H9 (cell line): ENCODE measurements at regions not wholly inside any gene's neighbourhood (a gene's known extent, or its start where the extent isn't known, plus 50 kb on each side); places are given as distances from the start of the nearest gene placed in this dataset.

ENCODE experiments used
- DNase-seq: peaks from one replicate; pipeline ENCODE4 v3.0.0-alpha.2; 2017
- H2AFZ ChIP-seq: one replicate; pipeline ENCODE4 v1.6.1; 2013; ENCODE audit warnings: mild to moderate bottlenecking, low read length, control low read depth, moderate library complexity
- H2AK5ac ChIP-seq: 2 replicates; pipeline ENCODE4 v1.6.1; 2013; ENCODE audit warnings: low read length, control low read depth, mixed read lengths; ENCODE audit not compliant: insufficient read length
- H2BK120ac ChIP-seq: one replicate; pipeline ENCODE4 v1.6.1; 2013; ENCODE audit warnings: low read depth, mild to moderate bottlenecking, low read length, control low read depth, inconsistent platforms; ENCODE audit not compliant: poor library complexity, severe bottlenecking
- H2BK12ac ChIP-seq: 2 replicates; pipeline ENCODE4 v1.6.1; 2013; ENCODE audit warnings: low read length, control low read depth, mixed read lengths, low read depth; ENCODE audit not compliant: insufficient read length
- H2BK15ac ChIP-seq: 2 replicates; pipeline ENCODE4 v1.6.1; 2013; ENCODE audit warnings: low read depth, low read length, control low read depth
- H2BK20ac ChIP-seq: one replicate; pipeline ENCODE4 v1.6.1; 2013; ENCODE audit warnings: low read depth, mild to moderate bottlenecking, low read length, control low read depth, inconsistent platforms; ENCODE audit not compliant: poor library complexity, severe bottlenecking
- H2BK5ac ChIP-seq: 2 replicates; pipeline ENCODE4 v1.6.1; 2013; ENCODE audit warnings: low read length, control low read depth, mixed read lengths; ENCODE audit not compliant: insufficient read length
- H3K14ac ChIP-seq: 2 replicates; pipeline ENCODE4 v1.6.1; 2013; ENCODE audit warnings: low read length, control low read depth; ENCODE audit not compliant: insufficient read depth
- H3K18ac ChIP-seq: 2 replicates; pipeline ENCODE4 v1.6.1; 2013; ENCODE audit warnings: low read depth, mild to moderate bottlenecking, mixed read lengths, low read length, control low read depth; ENCODE audit not compliant: insufficient read length
- H3K23ac ChIP-seq: 2 replicates; pipeline ENCODE4 v1.6.1; 2013; ENCODE audit warnings: low read length, control low read depth, mixed read lengths, low read depth; ENCODE audit not compliant: insufficient read length
- H3K23me2 ChIP-seq: 2 replicates; pipeline ENCODE4 v1.6.1; 2013; ENCODE audit warnings: low read depth, mild to moderate bottlenecking, mixed read lengths, low read length, control low read depth; ENCODE audit not compliant: insufficient read length, poor library complexity, severe bottlenecking
- H3K27ac ChIP-seq: 2 replicates; pipeline ENCODE4 v1.5.1; 2013; ENCODE audit warnings: low read length, control low read depth, mixed read lengths, low read depth; ENCODE audit not compliant: insufficient read length
- H3K27me3 ChIP-seq: 2 replicates; pipeline ENCODE4 v1.6.1; 2013; ENCODE audit warnings: low read length, control low read depth, inconsistent platforms; ENCODE audit not compliant: insufficient read depth
- H3K4ac ChIP-seq: 2 replicates; pipeline ENCODE4 v1.6.1; 2013; ENCODE audit warnings: low read depth, mild to moderate bottlenecking, control low read depth, inconsistent platforms, low read length, moderate library complexity
- H3K4me1 ChIP-seq: 2 replicates; pipeline ENCODE4 v1.6.1; 2013; ENCODE audit warnings: low read length, control low read depth, inconsistent platforms; ENCODE audit not compliant: insufficient read depth
- H3K4me2 ChIP-seq: 2 replicates; pipeline ENCODE4 v1.6.1; 2013; ENCODE audit warnings: low read length, control low read depth, mixed read lengths; ENCODE audit not compliant: insufficient read length, insufficient read depth
- H3K56ac ChIP-seq: 2 replicates; pipeline ENCODE4 v1.6.1; 2013; ENCODE audit warnings: low read depth, mild to moderate bottlenecking, mixed read lengths, low read length, control low read depth; ENCODE audit not compliant: insufficient read length
- H3K79me1 ChIP-seq: 2 replicates; pipeline ENCODE4 v1.6.1; 2013; ENCODE audit warnings: low read depth, mild to moderate bottlenecking, moderate library complexity, low read length, control low read depth, inconsistent platforms; ENCODE audit not compliant: insufficient read depth, poor library complexity, severe bottlenecking
- H3K79me2 ChIP-seq: 2 replicates; pipeline ENCODE4 v1.6.1; 2013; ENCODE audit warnings: low read length, control low read depth, inconsistent platforms; ENCODE audit not compliant: insufficient read depth
- H3K9ac ChIP-seq: 2 replicates; pipeline ENCODE4 v1.6.1; 2013; ENCODE audit warnings: low read length, control low read depth, mixed read lengths; ENCODE audit not compliant: insufficient read length; ENCODE audit errors: extremely low read depth
- H3K9me3 ChIP-seq: one replicate; pipeline ENCODE4 v1.6.1; 2013; ENCODE audit warnings: low read depth, low read length, inconsistent platforms; ENCODE audit not compliant: control insufficient read depth
- H3T11ph ChIP-seq: one replicate; pipeline ENCODE4 v1.6.1; 2013; ENCODE audit warnings: mild to moderate bottlenecking, low read length, control low read depth, inconsistent platforms
- H4K20me1 ChIP-seq: one replicate; pipeline ENCODE4 v1.6.1; 2013; ENCODE audit not compliant: control insufficient read depth, insufficient read length, insufficient read depth
- H4K5ac ChIP-seq: 2 replicates; pipeline ENCODE4 v1.6.1; 2013; ENCODE audit warnings: low read depth, mild to moderate bottlenecking, mixed read lengths, low read length, control low read depth; ENCODE audit not compliant: insufficient read length
- H4K8ac ChIP-seq: replicated peaks from 2 replicates; pipeline ENCODE4 v1.6.1; 2013; ENCODE audit warnings: low read length, control low read depth, mixed read lengths, low read depth; ENCODE audit not compliant: insufficient read length
- H4K91ac ChIP-seq: 2 replicates; pipeline ENCODE4 v1.6.1; 2013; ENCODE audit warnings: low read depth, mild to moderate bottlenecking, moderate library complexity, mixed read lengths, low read length, control low read depth; ENCODE audit not compliant: insufficient read length
- H3K27ac Mint-ChIP-seq, 3 experiments: 2 replicates in 2 of 3; 3 replicates in 1 of 3; pipeline ENCODE4 v1.8.0; 2020 to 2021; ENCODE audit warnings: mixed read lengths in 3 of 3, mild to moderate bottlenecking in 1 of 3, moderate library complexity in 1 of 3
- H3K27me3 Mint-ChIP-seq: 2 replicates; pipeline ENCODE4 v1.8.0; 2021; ENCODE audit warnings: low read depth, mild to moderate bottlenecking, moderate library complexity, mixed read lengths
- H3K36me3 Mint-ChIP-seq, 3 experiments: 2 replicates in 2 of 3; 3 replicates in 1 of 3; pipeline ENCODE4 v1.8.0; 2020 to 2021; ENCODE audit warnings: low read depth in 3 of 3, mixed read lengths in 3 of 3; ENCODE audit not compliant: insufficient read depth in 1 of 3
- H3K4me1 Mint-ChIP-seq, 2 experiments: 2 replicates each; pipeline ENCODE4 v1.8.0; 2020; ENCODE audit warnings: mixed read lengths in 2 of 2
- H3K4me3 Mint-ChIP-seq, 2 experiments: 2 replicates in 1 of 2; 3 replicates in 1 of 2; pipeline ENCODE4 v1.8.0; 2020 to 2021; ENCODE audit warnings: mild to moderate bottlenecking in 2 of 2, mixed read lengths in 2 of 2, moderate library complexity in 1 of 2
- H3K9me3 Mint-ChIP-seq, 2 experiments: 2 replicates in 1 of 2; 3 replicates in 1 of 2; pipeline ENCODE4 v1.8.0; 2020; ENCODE audit warnings: mild to moderate bottlenecking in 2 of 2, mixed read lengths in 2 of 2, moderate library complexity in 1 of 2
- WGBS: extraction: QIAGEN DNeasy Blood & Tissue Kit; methylation state at CpG from one replicate; pipeline ENCODE4 v1.1.7; 2013; ENCODE audit warnings: missing lambda C conversion rate, low lambda C conversion rate, mixed read lengths; ENCODE audit not compliant: insufficient read length; ENCODE audit errors: extremely low coverage; 5-methylcytosine and 5-hydroxymethylcytosine counted together
- TF ChIP-seq, protein P1 (sequence below): fragments of 200-600 bp; sonication (generic); conservative IDR thresholded peaks from 3 replicates; pipeline ENCODE4 v1.8.0; 2021; ENCODE audit warnings: antibody characterized with exemption, mild to moderate bottlenecking

- H3K27ac ChIP-seq = no peak overlapping the region
- WGBS = no CpG with 5 or more reads among the region's 4 CpGs
- H2BK12ac ChIP-seq = no peak overlapping the region
- no peak overlapping the region for H3K4ac ChIP-seq
- Mint-ChIP-seq H3K9me3 (no peaks in the 10 kb centered on the region; a peak in 1 of 5 replicates), H3K4me1 (peaks cover 24 to 28% of the 10 kb centered on the region in 2 experiments), H3K27ac (no peak overlapping the region; a peak in 1 of 7 replicates), H3K4me3 (no peak overlapping the region), H3K27me3 (peaks cover 3% of the 10 kb centered on the region; the same call in 1 of the 2 replicates), H3K36me3 (no peaks in the 10 kb centered on the region; a peak in 1 of 7 replicates)
- no peaks in the 10 kb centered on the region; the same call in 1 of the 2 replicates for H3K4me1 ChIP-seq
- no peaks in the 10 kb centered on the region for H3K23me2 ChIP-seq
- no peak overlapping the region for H4K5ac ChIP-seq
- no peak overlapping the region for H2BK120ac ChIP-seq
- H3K79me2 ChIP-seq = no peaks in the 10 kb centered on the region
- no peak overlapping the region for H2BK20ac ChIP-seq
- no peak overlapping the region for H3K9ac ChIP-seq
- no peak overlapping the region for H4K8ac ChIP-seq
- H2BK5ac ChIP-seq = no peak overlapping the region
- no peak for DNase-seq
- H3K56ac ChIP-seq = no peak overlapping the region
- TF ChIP-seq, protein P1, sequence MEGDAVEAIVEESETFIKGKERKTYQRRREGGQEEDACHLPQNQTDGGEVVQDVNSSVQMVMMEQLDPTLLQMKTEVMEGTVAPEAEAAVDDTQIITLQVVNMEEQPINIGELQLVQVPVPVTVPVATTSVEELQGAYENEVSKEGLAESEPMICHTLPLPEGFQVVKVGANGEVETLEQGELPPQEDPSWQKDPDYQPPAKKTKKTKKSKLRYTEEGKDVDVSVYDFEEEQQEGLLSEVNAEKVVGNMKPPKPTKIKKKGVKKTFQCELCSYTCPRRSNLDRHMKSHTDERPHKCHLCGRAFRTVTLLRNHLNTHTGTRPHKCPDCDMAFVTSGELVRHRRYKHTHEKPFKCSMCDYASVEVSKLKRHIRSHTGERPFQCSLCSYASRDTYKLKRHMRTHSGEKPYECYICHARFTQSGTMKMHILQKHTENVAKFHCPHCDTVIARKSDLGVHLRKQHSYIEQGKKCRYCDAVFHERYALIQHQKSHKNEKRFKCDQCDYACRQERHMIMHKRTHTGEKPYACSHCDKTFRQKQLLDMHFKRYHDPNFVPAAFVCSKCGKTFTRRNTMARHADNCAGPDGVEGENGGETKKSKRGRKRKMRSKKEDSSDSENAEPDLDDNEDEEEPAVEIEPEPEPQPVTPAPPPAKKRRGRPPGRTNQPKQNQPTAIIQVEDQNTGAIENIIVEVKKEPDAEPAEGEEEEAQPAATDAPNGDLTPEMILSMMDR = no peak
- no peak overlapping the region for H3K18ac ChIP-seq
- no peaks in the 10 kb centered on the region for H4K20me1 ChIP-seq
- H3K14ac ChIP-seq = no peak overlapping the region
- no peaks in the 10 kb centered on the region for H3K79me1 ChIP-seq
- H3K23ac ChIP-seq = no peak overlapping the region
- H4K91ac ChIP-seq = no peak overlapping the region
- no peak overlapping the region for H2BK15ac ChIP-seq
- H2AK5ac ChIP-seq = no peak overlapping the region
- no peak overlapping the region for H3K4me2 ChIP-seq
- H3K9me3 ChIP-seq = no peaks in the 10 kb centered on the region
- H3K27me3 ChIP-seq = no peaks in the 10 kb centered on the region
- H3T11ph ChIP-seq = no peak overlapping the region
- no peak overlapping the region for H2AFZ ChIP-seq
Observed at GRCh38 chr10:46096446-46096845, 50.4 kb upstream of the MSMB start.
